ENCODE measurements at regions not wholly inside any gene's neighbourhood (a gene's known extent, or its start where the extent isn't known, plus 50 kb on each side); places are given as distances from the start of the nearest gene placed in this dataset.

DNA sequence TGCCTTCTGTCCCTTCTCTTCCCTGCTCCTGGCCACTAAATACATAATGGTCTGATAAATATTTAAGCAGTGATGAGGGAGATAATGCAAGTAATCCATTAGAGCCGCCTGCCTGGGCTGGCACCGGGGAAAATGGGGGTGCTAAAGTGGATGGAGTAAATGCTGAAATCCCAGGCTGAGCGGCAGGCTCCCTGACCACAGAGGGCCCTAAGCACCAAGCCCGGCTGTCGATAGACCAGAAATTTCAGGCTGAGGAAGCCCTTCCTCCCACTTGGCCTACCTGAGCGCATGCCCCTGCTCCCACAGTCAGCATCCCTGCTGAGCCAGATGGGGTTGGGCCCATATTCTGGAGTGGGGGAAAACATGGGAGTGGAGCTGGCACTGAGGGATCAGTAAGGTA, 197.5 kb upstream of the SKOR2 start:
- in situ Hi-C loops (cut with MboI; ENCODE audit: low pct_unique_long_range_greater_than_20kb, low sequenced_read_pairs): no loop called here
- no peak for DNase-seq

DNA sequence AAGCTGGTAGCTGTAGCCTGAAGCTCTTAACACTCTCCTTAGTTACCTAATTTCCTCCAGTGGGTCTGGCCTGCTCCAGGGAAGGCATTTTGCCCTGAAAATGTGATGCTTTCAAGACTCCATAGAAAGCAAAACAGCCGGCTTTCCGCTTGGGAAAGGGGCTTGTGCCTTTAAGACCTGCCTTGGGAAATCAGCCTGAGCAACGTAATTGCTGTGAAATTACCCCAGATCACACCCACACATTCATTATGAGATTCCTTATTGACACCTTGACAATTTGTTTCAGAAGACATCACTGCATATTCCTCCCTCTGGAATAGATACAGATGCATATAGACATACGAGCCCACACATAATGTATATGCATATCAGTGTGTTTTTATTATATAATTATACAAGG, 190.5 kb upstream of the SKOR2 start:
- no peak for DNase-seq
- in situ Hi-C loops (cut with MboI; ENCODE audit: low pct_unique_long_range_greater_than_20kb, low sequenced_read_pairs): no loop called here

DNA sequence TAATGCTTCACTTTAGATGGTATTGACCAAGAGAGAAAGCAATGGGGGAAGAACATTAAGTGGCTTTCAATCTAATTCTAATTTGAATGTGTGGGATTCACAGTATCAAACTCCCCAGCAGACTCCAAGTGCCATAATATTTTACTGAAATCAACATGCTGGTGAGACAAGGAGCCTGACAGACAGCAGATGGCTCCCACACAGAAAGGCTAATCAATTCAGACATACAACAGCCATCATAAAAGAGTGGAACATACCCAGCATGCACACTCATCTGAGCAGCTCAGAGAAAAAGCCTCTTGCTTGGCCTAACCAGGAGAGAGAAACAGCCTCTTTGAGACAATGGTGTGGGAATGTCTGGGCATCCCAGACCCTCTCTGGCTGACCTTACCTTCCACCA, 186.5 kb upstream of the SKOR2 start:
- in situ Hi-C loops (cut with MboI; ENCODE audit: low pct_unique_long_range_greater_than_20kb, low sequenced_read_pairs): no loop called here
- DNase-seq: no peak

DNA sequence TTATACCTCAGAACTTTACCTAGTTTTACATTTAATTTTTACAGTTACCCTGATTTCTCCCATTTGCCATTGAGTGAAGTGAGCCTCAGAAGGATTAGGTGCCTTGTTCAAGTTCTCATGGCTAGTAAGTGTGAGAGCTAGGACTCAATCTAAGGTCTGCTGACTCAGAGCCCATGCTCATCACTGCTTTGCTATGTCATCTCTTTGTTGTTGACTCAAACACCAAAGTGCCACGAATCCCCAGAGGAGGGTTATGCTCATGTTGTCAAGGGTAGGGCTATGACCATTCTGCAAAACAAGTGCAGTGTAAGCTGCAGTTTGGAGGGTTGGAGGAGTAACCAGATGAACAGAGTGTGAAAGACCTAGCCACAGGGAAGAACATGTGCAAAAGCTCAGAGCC, 185.4 kb upstream of the SKOR2 start:
- in situ Hi-C loops (cut with MboI; ENCODE audit: low pct_unique_long_range_greater_than_20kb, low sequenced_read_pairs): no loop called here

DNA sequence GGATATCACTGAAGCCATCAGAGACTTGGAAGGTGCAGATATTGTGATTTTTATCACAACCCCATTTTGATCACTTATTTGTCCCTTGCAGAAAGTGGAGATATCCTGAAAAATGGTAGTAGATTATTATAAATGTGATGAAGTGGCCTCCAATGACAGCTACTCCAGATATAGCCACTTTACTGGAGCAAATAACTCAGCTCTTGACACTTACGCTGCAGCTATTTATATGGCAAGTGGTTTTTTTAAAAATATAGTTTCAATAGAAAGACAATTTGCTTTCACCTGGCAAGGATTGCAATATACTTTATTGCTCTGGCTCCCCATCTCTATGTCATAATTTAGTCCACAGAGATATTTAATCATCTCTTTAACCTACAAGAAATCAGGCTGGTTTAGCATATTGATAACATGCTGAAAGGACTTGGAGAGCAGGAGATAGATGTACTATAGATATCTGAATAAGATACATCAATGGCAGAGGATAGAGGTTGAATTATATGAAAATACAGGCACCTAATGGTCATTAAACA, 182.8 kb upstream of the SKOR2 start:
- in situ Hi-C loops (cut with MboI; ENCODE audit: low pct_unique_long_range_greater_than_20kb, low sequenced_read_pairs): no loop called here
- DNase-seq: no peak

More for the DNA sequence above, 185.4 kb upstream of the SKOR2 start:
- no peak for DNase-seq

DNA sequence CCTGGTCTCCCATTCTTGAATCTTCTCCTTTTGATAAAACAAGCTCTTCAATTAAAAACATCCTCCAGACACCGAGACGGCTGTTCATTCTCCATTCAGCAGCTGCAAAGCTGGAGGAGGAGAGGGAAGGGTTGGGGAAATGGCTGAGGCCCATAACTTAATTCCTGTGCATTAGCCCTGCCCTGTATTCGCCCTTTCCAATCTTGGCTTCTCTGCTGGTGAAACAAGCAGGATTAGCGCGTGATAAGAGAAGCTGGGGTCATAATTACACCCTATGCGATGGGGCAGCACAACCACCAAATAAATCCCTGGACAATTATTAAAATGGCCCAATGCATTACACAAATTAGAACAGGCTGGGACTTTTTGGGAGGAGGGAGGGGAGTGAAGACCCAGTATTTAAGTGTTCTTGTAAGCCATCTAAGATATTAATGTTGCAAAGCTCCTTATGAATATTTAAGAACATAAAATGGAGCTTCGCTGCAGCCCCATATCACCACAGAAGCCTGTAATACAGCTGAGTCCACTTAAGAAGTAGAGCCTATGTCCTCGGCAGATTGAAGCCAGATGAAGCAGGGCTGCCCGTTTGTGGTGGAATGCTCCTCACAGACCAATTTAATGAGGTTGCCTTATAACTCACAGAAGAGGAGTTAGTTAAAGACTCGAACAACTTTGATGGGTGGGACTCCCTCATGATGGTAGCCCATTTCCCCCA, 176.6 kb upstream of the SKOR2 start:
- no peak for DNase-seq
- in situ Hi-C loops (cut with MboI; ENCODE audit: low pct_unique_long_range_greater_than_20kb, low sequenced_read_pairs): no loop called here

DNA sequence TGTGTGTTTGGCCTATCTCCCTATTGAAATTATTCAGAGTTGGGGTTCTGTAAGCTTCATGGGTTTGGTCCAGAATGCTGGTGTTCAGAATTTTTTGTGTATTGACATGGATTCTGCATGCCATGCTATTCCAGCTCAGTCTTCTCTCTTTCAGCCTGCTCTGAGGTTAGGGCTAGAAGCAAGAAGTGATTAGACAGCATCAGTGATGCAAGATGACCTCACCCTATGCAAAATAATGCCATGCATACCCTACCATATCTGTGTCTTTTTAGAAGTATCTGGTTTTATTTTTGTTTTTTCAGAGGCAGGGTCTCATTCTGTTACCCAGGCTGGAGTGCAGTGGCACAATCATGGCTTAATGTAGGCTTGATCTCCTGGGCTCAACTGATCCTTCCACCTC, 175.6 kb upstream of the SKOR2 start:
- DNase-seq: no peak
- in situ Hi-C loops (cut with MboI; ENCODE audit: low pct_unique_long_range_greater_than_20kb, low sequenced_read_pairs): no loop called here

DNA sequence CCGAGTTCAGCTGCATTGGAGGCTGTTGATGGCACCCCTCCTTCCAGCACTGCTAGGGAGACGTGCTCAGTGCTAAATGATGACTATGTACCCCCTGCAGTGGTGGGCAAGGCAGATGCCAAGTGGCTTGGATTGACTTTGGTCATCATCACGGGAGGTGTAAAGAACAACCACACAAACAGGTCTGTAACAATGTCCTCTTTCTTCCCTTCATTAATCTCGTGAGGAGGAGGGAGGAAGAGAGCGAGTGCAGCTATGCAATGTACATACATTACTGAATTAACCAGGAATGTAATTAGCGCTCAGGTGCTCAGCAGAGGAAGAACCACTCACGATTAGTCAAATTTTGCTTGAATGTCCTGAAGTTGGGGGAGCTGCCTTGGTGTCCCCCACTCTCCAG, 173.9 kb upstream of the SKOR2 start:
- no peak for DNase-seq
- in situ Hi-C loops (cut with MboI; ENCODE audit: low pct_unique_long_range_greater_than_20kb, low sequenced_read_pairs): no loop called here

DNA sequence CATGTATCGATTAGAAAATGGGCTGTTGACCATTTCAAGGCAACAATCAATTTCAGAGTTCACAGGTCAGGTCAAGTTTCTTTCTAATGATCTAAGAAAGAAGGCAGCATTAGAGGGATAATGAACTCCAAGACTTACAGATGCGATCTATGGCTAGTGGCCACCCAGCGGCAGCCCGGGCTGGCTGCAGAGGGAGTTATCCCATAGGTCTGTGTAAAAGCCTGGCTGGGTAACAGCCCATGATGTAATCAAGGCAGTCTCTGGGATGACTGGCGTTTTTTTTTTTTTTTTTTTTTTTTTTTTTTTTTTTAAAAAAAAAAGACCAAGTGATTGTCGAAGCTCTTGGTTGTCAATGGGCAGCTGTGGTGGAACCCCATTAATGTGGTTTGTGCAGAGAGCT, 171.1 kb upstream of the SKOR2 start:
- DNase-seq: no peak
- in situ Hi-C loops (cut with MboI; ENCODE audit: low pct_unique_long_range_greater_than_20kb, low sequenced_read_pairs): no loop called here

DNA sequence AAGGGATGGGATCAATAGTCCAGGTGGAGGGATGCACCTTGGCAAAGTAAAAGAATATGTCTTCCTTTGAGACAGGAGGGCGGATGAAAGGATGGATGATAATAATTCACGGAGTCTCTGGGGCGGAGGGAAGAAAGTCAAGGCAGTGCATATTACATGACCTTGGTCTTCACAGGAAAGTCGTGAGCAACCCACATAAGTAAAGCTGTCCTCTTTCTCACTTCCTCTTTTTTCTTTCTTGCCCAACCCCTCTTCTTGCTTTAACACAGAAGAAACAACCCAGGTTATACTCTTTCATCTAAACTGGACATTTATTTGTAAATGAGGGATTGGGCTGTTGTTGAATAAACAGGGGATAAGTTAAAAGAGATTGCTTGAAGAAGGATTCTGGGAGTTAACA, 168.7 kb upstream of the SKOR2 start:
- peak; percentile 36 for DNase-seq
- in situ Hi-C loops (cut with MboI; ENCODE audit: low pct_unique_long_range_greater_than_20kb, low sequenced_read_pairs): no loop called here

DNA sequence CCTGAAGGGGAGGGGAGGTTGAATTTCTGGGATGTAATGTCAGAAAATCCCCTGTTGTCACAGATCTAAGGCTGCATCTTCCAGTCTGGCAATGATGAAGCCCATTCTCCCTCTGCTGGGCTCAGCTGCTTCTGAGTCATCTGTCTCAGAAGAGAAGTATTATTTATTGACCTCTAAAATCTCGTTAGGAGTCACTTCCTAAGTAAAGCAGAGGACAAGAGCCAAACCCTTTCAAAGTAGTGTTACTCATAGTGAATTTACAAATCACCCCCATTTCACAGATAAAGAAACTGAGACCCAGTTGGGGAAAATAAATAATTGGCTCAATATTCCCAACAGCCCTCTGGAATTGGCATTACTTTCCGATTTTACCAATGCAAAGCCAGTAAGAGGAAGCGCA, 167.3 kb upstream of the SKOR2 start:
- in situ Hi-C loops (cut with MboI; ENCODE audit: low pct_unique_long_range_greater_than_20kb, low sequenced_read_pairs): no loop called here
- no peak for DNase-seq

DNA sequence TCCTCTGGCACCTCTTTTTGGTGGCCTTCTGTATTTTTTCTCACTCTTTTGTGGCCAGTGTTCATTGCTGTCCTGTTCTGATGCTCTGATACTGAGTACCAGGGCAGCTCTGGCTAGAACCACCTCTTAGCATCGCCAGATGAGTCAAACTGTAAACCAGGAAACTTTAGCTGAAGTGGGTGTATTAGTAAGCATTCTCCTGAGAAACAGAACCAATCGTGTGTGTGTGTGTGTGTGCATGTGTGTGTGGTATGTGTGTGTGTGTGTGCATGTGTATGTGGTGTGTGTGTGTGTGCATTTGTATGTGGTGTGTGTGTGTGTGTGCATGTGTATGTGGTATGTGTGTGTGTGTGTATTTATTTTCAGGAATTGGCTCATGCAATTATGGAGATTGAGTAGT, 166.3 kb upstream of the SKOR2 start:
- in situ Hi-C loops (cut with MboI; ENCODE audit: low pct_unique_long_range_greater_than_20kb, low sequenced_read_pairs): no loop called here
- DNase-seq: no peak

DNA sequence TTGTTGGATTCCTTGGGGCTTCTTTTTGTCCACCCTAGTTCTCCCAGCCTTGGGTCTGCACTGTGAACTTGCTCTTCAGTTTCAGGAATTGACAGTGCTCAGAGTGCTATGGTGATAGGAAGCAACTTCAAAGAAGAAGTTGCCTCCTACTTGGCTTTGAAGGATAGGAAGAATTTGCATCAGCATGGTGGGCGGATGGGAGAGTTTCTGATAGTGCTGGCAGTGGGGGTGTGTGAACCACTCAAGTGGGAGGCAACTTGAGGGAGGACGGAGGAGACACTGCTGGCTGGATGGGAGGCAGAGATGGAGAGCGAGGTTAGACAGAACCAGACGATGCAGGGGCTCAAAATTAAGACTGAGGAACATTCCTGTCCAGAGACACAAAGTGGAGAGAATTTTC, 164.4 kb upstream of the SKOR2 start:
- in situ Hi-C loops (cut with MboI; ENCODE audit: low pct_unique_long_range_greater_than_20kb, low sequenced_read_pairs): no loop called here
- no peak for DNase-seq

DNA sequence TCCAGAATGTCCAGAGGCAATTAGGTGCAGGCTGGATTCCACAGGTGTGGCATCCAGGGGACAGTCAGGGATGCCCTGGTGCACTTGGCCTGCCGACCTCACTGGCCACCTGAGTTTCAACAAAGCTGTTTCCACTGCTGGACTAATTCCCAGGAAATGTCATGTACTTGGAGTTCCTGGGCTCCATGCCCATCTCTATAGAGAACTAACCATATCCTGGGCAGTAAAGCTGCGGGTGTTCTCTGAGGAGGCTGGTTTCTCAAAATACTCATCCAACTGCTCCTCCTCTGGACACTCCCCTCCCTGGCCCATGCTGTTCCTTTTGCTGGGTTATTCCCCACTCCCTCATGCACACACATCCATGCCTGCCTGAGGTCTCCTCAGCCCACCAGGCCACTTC, 161.9 kb upstream of the SKOR2 start:
- no peak for DNase-seq
- in situ Hi-C loops (cut with MboI; ENCODE audit: low pct_unique_long_range_greater_than_20kb, low sequenced_read_pairs): no loop called here

DNA sequence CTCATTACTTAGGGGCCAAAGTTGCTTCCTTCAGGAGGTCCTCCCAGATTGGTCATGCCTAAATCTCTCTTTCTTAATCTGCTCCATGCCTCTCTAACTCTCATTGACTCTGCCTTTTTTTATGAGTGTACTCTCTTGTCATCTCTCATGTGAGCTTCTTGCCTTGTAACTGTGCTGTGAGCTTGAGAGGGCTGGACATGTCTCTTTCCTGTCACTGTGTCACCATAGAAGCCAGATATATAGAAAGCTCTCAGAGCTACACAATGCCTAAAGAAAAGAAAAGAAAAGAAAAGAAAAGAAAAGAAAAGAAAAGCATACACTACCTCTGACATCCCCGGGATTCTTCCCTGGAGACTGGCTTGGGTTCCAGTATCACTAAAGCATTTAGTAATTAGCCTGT, 161.5 kb upstream of the SKOR2 start:
- in situ Hi-C loops (cut with MboI; ENCODE audit: low pct_unique_long_range_greater_than_20kb, low sequenced_read_pairs): no loop called here
- no peak for DNase-seq

DNA sequence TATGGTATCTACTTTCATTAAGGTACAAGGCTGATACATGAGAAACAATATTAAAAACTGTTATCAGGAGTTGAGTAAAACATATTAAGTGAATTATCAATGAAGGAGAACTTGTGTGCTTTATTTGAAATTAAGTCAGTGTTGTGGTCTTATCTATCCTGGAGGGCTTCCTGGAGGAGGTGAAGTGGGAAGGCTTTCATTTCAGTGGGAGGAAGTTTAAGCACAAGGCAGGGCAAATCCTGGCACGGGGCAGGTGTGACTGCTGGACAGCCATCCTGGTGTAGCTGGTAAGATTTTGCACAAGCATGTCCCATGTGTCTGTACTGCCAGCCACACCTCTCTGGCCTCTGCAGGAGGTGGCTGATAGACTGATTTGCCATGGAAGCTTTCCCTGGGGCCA, 159.7 kb upstream of the SKOR2 start:
- in situ Hi-C loops (cut with MboI; ENCODE audit: low pct_unique_long_range_greater_than_20kb, low sequenced_read_pairs): no loop called here
- no peak for DNase-seq

DNA sequence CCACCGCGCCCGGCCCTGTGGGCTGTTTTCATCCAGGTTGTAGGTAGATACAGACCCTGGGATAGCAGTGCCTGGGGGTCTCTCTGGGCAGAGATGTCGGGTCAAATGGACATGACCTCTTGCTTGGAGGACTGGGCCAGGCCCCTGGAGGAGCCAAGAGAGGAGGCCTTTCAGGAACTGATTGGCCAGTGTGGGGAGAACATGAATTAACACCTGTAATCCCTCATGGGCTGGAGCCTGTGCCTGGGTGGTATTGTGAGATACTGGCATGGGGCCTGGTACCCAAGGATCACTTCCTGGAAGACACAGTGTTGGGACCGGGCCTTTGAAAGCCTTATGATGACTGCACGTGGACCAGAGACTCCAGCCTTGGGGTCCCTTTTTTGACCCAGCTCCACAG, 158.7 kb upstream of the SKOR2 start:
- in situ Hi-C loops (cut with MboI; ENCODE audit: low pct_unique_long_range_greater_than_20kb, low sequenced_read_pairs): no loop called here
- DNase-seq: no peak

DNA sequence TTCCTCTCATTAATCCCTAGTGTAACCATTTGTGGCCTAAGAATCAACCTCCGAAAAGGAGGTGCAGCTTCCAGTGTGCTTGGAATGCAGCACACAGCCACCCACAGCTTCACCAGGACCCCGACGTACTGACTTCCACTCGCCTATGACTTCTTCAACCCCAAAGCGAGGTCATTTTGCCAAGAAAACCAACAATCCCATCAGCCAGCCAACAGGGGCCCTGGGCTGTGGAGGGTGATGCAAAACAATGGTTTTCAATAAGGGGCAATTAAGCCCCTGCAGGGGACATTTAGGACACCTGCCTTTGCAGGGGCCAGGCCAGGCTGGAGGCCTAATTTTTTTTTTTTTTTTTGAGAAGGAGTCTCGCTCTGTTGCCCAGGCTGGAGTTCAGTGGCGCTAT, 158.1 kb upstream of the SKOR2 start:
- in situ Hi-C loops (cut with MboI; ENCODE audit: low pct_unique_long_range_greater_than_20kb, low sequenced_read_pairs): no loop called here
- DNase-seq: no peak

DNA sequence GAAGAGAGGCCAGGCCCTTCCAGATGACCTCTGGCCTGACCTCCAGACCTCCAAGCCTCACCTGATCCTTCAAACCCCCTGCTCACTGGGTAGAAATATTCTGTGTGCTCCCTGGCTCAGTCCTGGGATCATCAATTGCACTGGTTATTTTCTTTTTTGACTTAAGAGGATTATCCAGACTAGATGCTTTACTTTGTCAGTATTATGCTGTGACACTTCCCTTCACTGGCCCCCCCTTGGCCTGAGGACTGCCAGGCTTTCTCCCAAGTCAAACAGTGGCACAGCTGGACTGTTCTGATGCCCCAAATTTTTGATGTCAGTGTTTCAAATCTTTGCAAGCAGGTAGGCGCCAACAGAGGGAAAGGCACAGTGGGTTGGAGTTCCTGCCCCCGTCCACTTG, 156.3 kb upstream of the SKOR2 start:
- in situ Hi-C loops (cut with MboI; ENCODE audit: low pct_unique_long_range_greater_than_20kb, low sequenced_read_pairs): no loop called here
- DNase-seq: no peak

DNA sequence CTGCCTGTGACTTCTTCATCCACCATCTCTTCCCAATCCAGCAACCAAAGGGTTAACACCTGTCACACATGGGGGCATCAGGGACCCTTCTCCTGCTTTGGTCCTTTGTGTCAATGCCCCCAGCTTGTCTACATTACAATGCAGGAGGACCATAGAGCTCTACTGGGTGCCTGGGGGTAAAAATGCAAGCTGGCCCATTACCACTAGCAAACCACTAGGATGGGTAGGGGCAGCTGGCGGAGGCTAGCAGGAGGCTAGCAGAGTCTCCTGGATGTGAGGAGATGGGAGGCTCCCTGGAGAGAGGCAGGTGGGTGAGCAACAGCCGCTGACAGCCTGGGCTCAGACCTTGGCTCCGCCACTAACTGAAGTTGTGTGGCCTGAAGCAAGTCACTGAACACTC, 153.4 kb upstream of the SKOR2 start:
- DNase-seq: no peak
- in situ Hi-C loops (cut with MboI; ENCODE audit: low pct_unique_long_range_greater_than_20kb, low sequenced_read_pairs): no loop called here

DNA sequence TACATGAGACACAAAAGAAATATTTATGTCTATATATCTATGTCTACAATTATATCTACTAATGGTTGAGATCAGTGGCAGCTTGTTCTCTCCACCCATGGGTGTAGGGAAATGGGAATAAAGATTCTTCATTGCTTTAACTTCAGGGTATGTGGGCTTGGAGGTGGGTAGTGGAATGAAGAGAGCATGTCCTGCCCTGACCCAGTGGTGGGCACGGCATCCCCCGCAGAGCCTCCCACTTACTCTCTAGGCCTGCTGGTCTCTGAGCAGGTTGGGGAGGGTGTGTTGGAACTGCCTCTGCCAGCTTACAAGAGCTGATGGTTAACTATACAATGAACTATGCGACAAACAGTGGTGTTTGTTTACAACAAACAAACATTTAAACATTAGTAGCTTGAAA, 152.5 kb upstream of the SKOR2 start:
- no peak for DNase-seq
- in situ Hi-C loops (cut with MboI; ENCODE audit: low pct_unique_long_range_greater_than_20kb, low sequenced_read_pairs): no loop called here

DNA sequence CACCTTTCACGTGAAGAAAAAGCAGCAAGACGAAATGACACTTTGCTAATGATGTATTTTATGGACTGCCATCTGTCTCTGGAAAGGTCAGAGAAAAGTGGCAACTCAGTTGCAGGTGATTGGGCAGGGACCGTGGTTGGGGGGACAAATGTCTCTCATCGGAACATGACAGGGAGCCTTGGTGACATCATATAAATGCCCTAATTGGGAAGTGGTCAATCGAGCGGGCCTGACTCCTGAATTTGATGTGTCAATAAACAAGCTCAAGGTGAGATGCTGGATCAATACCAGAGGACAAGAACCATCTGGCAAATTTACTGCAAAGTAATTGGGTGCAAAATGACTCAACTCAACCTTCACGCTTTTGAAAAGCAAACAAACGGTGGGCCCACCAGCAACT, 151.9 kb upstream of the SKOR2 start:
- in situ Hi-C loops (cut with MboI; ENCODE audit: low pct_unique_long_range_greater_than_20kb, low sequenced_read_pairs): no loop called here
- DNase-seq: no peak

Measured in KBM-7 (cell line).